GM12872 (cell line): ENCODE measurements at regions not wholly inside any gene's neighbourhood (a gene's known extent, or its start where the extent isn't known, plus 50 kb on each side); places are given as distances from the start of the nearest gene placed in this dataset.

Experiments
- CTCF ChIP-seq: IDR thresholded peaks from 3 replicates; pipeline ENCODE4 v1.5.1; 2011; ENCODE audit warnings: low read depth, mild to moderate bottlenecking, low read length, moderate library complexity; ENCODE audit not compliant: insufficient read depth

GRCh38 chr14:38105106-38105702, 102.5 kb upstream of the SSTR1 start:
- TF ChIP-seq CTCF, result no peak

- TF ChIP-seq CTCF, result no peak
These were observed 100.5 kb upstream of the SSTR1 start for GRCh38 chr14:38107216-38107631.

GRCh38 chr14:38108681-38109080, 99.0 kb upstream of the SSTR1 start:
- TF ChIP-seq CTCF, result no peak

GRCh38 chr14:38110258-38110657, 97.4 kb upstream of the SSTR1 start:
- TF ChIP-seq CTCF, result no peak

- TF ChIP-seq CTCF, result no peak
These were observed 96.7 kb upstream of the SSTR1 start for GRCh38 chr14:38111046-38111445.

GRCh38 chr14:38113546-38113945, 94.2 kb upstream of the SSTR1 start:
- no peak for TF ChIP-seq CTCF

- no peak for TF ChIP-seq CTCF
These were observed 90.8 kb upstream of the SSTR1 start for GRCh38 chr14:38116895-38117294.
